Neural cell (in vitro differentiated cells): ENCODE measurements at regions not wholly inside any gene's neighbourhood (a gene's known extent, or its start where the extent isn't known, plus 50 kb on each side); places are given as distances from the start of the nearest gene placed in this dataset.

Experiments
- CTCF ChIP-seq: fragments of 450-650 bp; IDR thresholded peaks from 2 replicates; pipeline ENCODE4 v1.5.1; 2014; ENCODE audit warnings: antibody characterized with exemption, mild to moderate bottlenecking, moderate library complexity; ENCODE audit not compliant: poor library complexity, severe bottlenecking
- EP300 ChIP-seq: fragments of 450-650 bp; conservative IDR thresholded peaks from 2 replicates; pipeline ENCODE4 v1.6.1; 2014; ENCODE audit warnings: antibody characterized with exemption, mild to moderate bottlenecking, moderate library complexity; ENCODE audit not compliant: poor library complexity, severe bottlenecking
- EZH2 ChIP-seq: fragments of 200-600, 300-800 bp; shearing (Covaris generic), sonication (generic); IDR thresholded peaks from 2 replicates; pipeline ENCODE4 v1.6.1; 2014; ENCODE audit warnings: antibody characterized with exemption, low read length, borderline replicate concordance, mild to moderate bottlenecking; ENCODE audit not compliant: insufficient read depth, poor library complexity, severe bottlenecking
- MXI1 ChIP-seq: fragments of 450-650 bp; conservative IDR thresholded peaks from 2 replicates; pipeline ENCODE4 v1.6.1; 2014; ENCODE audit warnings: antibody characterized with exemption, mild to moderate bottlenecking; ENCODE audit not compliant: poor library complexity, severe bottlenecking
- POLR2AphosphoS5 ChIP-seq: IDR thresholded peaks from 2 replicates; pipeline ENCODE4 v1.6.1; 2012
- RAD21 ChIP-seq: fragments of 450-650 bp; conservative IDR thresholded peaks from 2 replicates; pipeline ENCODE4 v1.6.1; 2014; ENCODE audit warnings: antibody characterized with exemption, mild to moderate bottlenecking, moderate library complexity
- TAF1 ChIP-seq: IDR thresholded peaks from 2 replicates; pipeline ENCODE4 v1.6.1; 2012; ENCODE audit warnings: low read depth

- no peak for TF ChIP-seq CTCF
- TF ChIP-seq EZH2, result no peak
- no peak for TF ChIP-seq RAD21
- TF ChIP-seq EP300, result no peak
- no peak for TF ChIP-seq MXI1
- no peak for TF ChIP-seq POLR2AphosphoS5
- no peak for TF ChIP-seq TAF1
Observed at GRCh38 chrX:82732861-82733260, 775.2 kb upstream of the POU3F4 start.
